ENCODE measurements at regions not wholly inside any gene's neighbourhood (a gene's known extent, or its start where the extent isn't known, plus 50 kb on each side); places are given as distances from the start of the nearest gene placed in this dataset.
A peak's percentile ranks its signal among the peaks of the same experiment; 100 is the strongest.

- Histone ChIP-seq H2AFZ (ENCODE audit: insufficient read depth, low read length, poor library complexity) (no peak overlapping the region), H3K79me1 (ENCODE audit: low read length) (no peaks in the 10 kb centered on the region), H4K12ac (ENCODE audit: low read depth, low read length) (no peak overlapping the region), H3K36me3 (ENCODE audit: control insufficient read depth in 1 of 2, insufficient read depth in 2 of 2, low read length in 2 of 2) (no peaks in the 10 kb centered on the region), H3K14ac (ENCODE audit: low read length) (no peak overlapping the region), H3K27me3 (ENCODE audit: insufficient read depth, low read length) (no peaks in the 10 kb centered on the region), H3K4me2 (ENCODE audit: low read length) (no peak overlapping the region), H3K27ac (ENCODE audit: low read depth, low read length) (no peak overlapping the region), H2BK5ac (ENCODE audit: low read depth, low read length, poor library complexity) (no peak overlapping the region), H3K4ac (ENCODE audit: low read depth, low read length) (no peak overlapping the region), H3K9me3 (ENCODE audit: insufficient read depth, low read depth, low read length) (no peaks in the 10 kb centered on the region), H2BK120ac (ENCODE audit: insufficient read depth, low read length, poor library complexity) (no peak overlapping the region), H2AK5ac (ENCODE audit: low read length) (no peak overlapping the region), H3K9ac (ENCODE audit: low read length) (no peak overlapping the region), H4K91ac (ENCODE audit: low read depth, low read length) (no peak overlapping the region), H3K23ac (ENCODE audit: low read length) (no peak overlapping the region), H3K4me3 (ENCODE audit: low read depth, low read length) (no peak overlapping the region), H2BK12ac (ENCODE audit: low read length) (no peak overlapping the region), H3K4me1 (ENCODE audit: control insufficient read depth in 1 of 2, insufficient read depth in 2 of 2, low read length in 2 of 2) (no peaks in the 10 kb centered on the region), H4K8ac (ENCODE audit: low read depth, low read length) (no peak overlapping the region), H3K18ac (ENCODE audit: low read length) (no peak overlapping the region), H3K79me2 (ENCODE audit: control insufficient read depth, insufficient read depth, low read length, poor library complexity) (no peaks in the 10 kb centered on the region)
- no CpG with 5 or more reads among the region's 7 CpGs for WGBS (ENCODE audit: extremely low coverage, insufficient coverage, insufficient read length)
- DNase-seq: peak in 1 of 2 donors; percentile 52
Observed at GRCh38 chr2:234626566-234627130, 129.8 kb upstream of the ARL4C start.

- no peaks in the 10 kb centered on the region for H3K36me3 ChIP-seq (ENCODE audit: control insufficient read depth in 1 of 2, insufficient read depth in 2 of 2, low read length in 2 of 2)
- H2BK12ac ChIP-seq (ENCODE audit: low read length): no peak overlapping the region
- no peak overlapping the region for H3K4ac ChIP-seq (ENCODE audit: low read depth, low read length)
- H3K27me3 ChIP-seq (ENCODE audit: insufficient read depth, low read length): no peaks in the 10 kb centered on the region
- no peak overlapping the region for H2BK5ac ChIP-seq (ENCODE audit: low read depth, low read length, poor library complexity)
- H3K4me3 ChIP-seq (ENCODE audit: low read depth, low read length): no peak overlapping the region
- no peak overlapping the region for H4K12ac ChIP-seq (ENCODE audit: low read depth, low read length)
- H3K18ac ChIP-seq (ENCODE audit: low read length): no peak overlapping the region
- H4K91ac ChIP-seq (ENCODE audit: low read depth, low read length): no peak overlapping the region
- no peaks in the 10 kb centered on the region for H3K79me2 ChIP-seq (ENCODE audit: control insufficient read depth, insufficient read depth, low read length, poor library complexity)
- no peak overlapping the region for H2BK120ac ChIP-seq (ENCODE audit: insufficient read depth, low read length, poor library complexity)
- H3K9me3 ChIP-seq (ENCODE audit: insufficient read depth, low read depth, low read length): no peaks in the 10 kb centered on the region
- no peak overlapping the region for H4K8ac ChIP-seq (ENCODE audit: low read depth, low read length)
- no peak overlapping the region for H3K4me2 ChIP-seq (ENCODE audit: low read length)
- WGBS (ENCODE audit: extremely low coverage, insufficient coverage, insufficient read length): no CpG with 5 or more reads among the region's 4 CpGs
- no peaks in the 10 kb centered on the region for H3K79me1 ChIP-seq (ENCODE audit: low read length)
- H3K9ac ChIP-seq (ENCODE audit: low read length): no peak overlapping the region
- DNase-seq: no peak
- H3K27ac ChIP-seq (ENCODE audit: low read depth, low read length): no peak overlapping the region
- no peak overlapping the region for H3K14ac ChIP-seq (ENCODE audit: low read length)
- H2AFZ ChIP-seq (ENCODE audit: insufficient read depth, low read length, poor library complexity): no peak overlapping the region
- no peaks in the 10 kb centered on the region for H3K4me1 ChIP-seq (ENCODE audit: control insufficient read depth in 1 of 2, insufficient read depth in 2 of 2, low read length in 2 of 2)
- H3K23ac ChIP-seq (ENCODE audit: low read length): no peak overlapping the region
- H2AK5ac ChIP-seq (ENCODE audit: low read length): no peak overlapping the region
Observed at GRCh38 chr2:234625626-234626250, 128.9 kb upstream of the ARL4C start.

- Histone ChIP-seq H2BK12ac (ENCODE audit: low read length) (no peak overlapping the region), H2AK5ac (ENCODE audit: low read length) (no peak overlapping the region), H2BK120ac (ENCODE audit: insufficient read depth, low read length, poor library complexity) (no peak overlapping the region), H3K14ac (ENCODE audit: low read length) (no peak overlapping the region), H3K4me3 (ENCODE audit: low read depth, low read length) (no peak overlapping the region), H4K12ac (ENCODE audit: low read depth, low read length) (no peak overlapping the region), H3K4me1 (ENCODE audit: control insufficient read depth in 1 of 2, insufficient read depth in 2 of 2, low read length in 2 of 2) (no peaks in the 10 kb centered on the region), H2AFZ (ENCODE audit: insufficient read depth, low read length, poor library complexity) (no peak overlapping the region), H3K4ac (ENCODE audit: low read depth, low read length) (no peak overlapping the region), H3K4me2 (ENCODE audit: low read length) (no peak overlapping the region), H2BK5ac (ENCODE audit: low read depth, low read length, poor library complexity) (no peak overlapping the region), H3K9me3 (ENCODE audit: insufficient read depth, low read depth, low read length) (no peaks in the 10 kb centered on the region), H3K23ac (ENCODE audit: low read length) (no peak overlapping the region), H3K79me1 (ENCODE audit: low read length) (no peaks in the 10 kb centered on the region), H4K91ac (ENCODE audit: low read depth, low read length) (no peak overlapping the region), H3K27ac (ENCODE audit: low read depth, low read length) (no peak overlapping the region), H3K27me3 (ENCODE audit: insufficient read depth, low read length) (no peaks in the 10 kb centered on the region), H3K36me3 (ENCODE audit: control insufficient read depth in 1 of 2, insufficient read depth in 2 of 2, low read length in 2 of 2) (no peaks in the 10 kb centered on the region), H3K18ac (ENCODE audit: low read length) (no peak overlapping the region), H3K79me2 (ENCODE audit: control insufficient read depth, insufficient read depth, low read length, poor library complexity) (no peaks in the 10 kb centered on the region), H3K9ac (ENCODE audit: low read length) (no peak overlapping the region), H4K8ac (ENCODE audit: low read depth, low read length) (no peak overlapping the region)
- WGBS (ENCODE audit: extremely low coverage, insufficient coverage, insufficient read length): no CpG with 5 or more reads among the region's 5 CpGs
- no peak for DNase-seq
Observed at GRCh38 chr2:234623521-234623991, 126.7 kb upstream of the ARL4C start.

- Histone ChIP-seq H3K27ac (ENCODE audit: low read depth, low read length) (no peak overlapping the region), H3K9me3 (ENCODE audit: insufficient read depth, low read depth, low read length) (peaks cover 3% of the 10 kb centered on the region), H3K79me1 (ENCODE audit: low read length) (no peaks in the 10 kb centered on the region), H3K27me3 (ENCODE audit: insufficient read depth, low read length) (no peaks in the 10 kb centered on the region), H3K9ac (ENCODE audit: low read length) (no peak overlapping the region), H3K18ac (ENCODE audit: low read length) (no peak overlapping the region), H2AFZ (ENCODE audit: insufficient read depth, low read length, poor library complexity) (no peak overlapping the region), H3K4me3 (ENCODE audit: low read depth, low read length) (no peak overlapping the region), H3K4me1 (ENCODE audit: control insufficient read depth in 1 of 2, insufficient read depth in 2 of 2, low read length in 2 of 2) (no peaks in the 10 kb centered on the region), H2BK12ac (ENCODE audit: low read length) (no peak overlapping the region), H2BK5ac (ENCODE audit: low read depth, low read length, poor library complexity) (no peak overlapping the region), H3K23ac (ENCODE audit: low read length) (no peak overlapping the region), H3K4ac (ENCODE audit: low read depth, low read length) (no peak overlapping the region), H4K8ac (ENCODE audit: low read depth, low read length) (no peak overlapping the region), H3K14ac (ENCODE audit: low read length) (no peak overlapping the region), H2BK120ac (ENCODE audit: insufficient read depth, low read length, poor library complexity) (no peak overlapping the region), H4K12ac (ENCODE audit: low read depth, low read length) (no peak overlapping the region), H2AK5ac (ENCODE audit: low read length) (no peak overlapping the region), H3K36me3 (ENCODE audit: control insufficient read depth in 1 of 2, insufficient read depth in 2 of 2, low read length in 2 of 2) (no peaks in the 10 kb centered on the region), H3K79me2 (ENCODE audit: control insufficient read depth, insufficient read depth, low read length, poor library complexity) (no peaks in the 10 kb centered on the region), H3K4me2 (ENCODE audit: low read length) (no peak overlapping the region), H4K91ac (ENCODE audit: low read depth, low read length) (no peak overlapping the region)
- WGBS (ENCODE audit: extremely low coverage, insufficient coverage, insufficient read length): no CpG with 5 or more reads among the region's 5 CpGs
- DNase-seq: no peak
Observed at GRCh38 chr2:234621120-234621519, 124.2 kb upstream of the ARL4C start.

Measured in trophoblast cell (in vitro differentiated cells and primary cell).